MM.1S (cell line): ENCODE measurements at regions not wholly inside any gene's neighbourhood (a gene's known extent, or its start where the extent isn't known, plus 50 kb on each side); places are given as distances from the start of the nearest gene placed in this dataset.
"Not testable (repeated sequence)": the region's sequence is repeated elsewhere in the genome, so short reads cannot be mapped to it uniquely, and the experiment has no call there.

Source experiments
- DNase-seq: peaks from one replicate; pipeline ENCODE4 v3.0.0-alpha.2; 2015
- H2AFZ ChIP-seq: fragments of 300-600 bp; sonication (generic); 2 replicates; pipeline ENCODE4 v1.6.0; 2016; ENCODE audit warnings: antibody characterized with exemption, low read length
- H3F3A ChIP-seq: fragments of 300-600 bp; sonication (generic); 2 replicates; pipeline ENCODE4 v1.6.1; 2016; ENCODE audit warnings: mild to moderate bottlenecking, antibody characterized with exemption, low read length, moderate library complexity, mixed read lengths; ENCODE audit not compliant: insufficient read depth
- H3K27ac ChIP-seq: fragments of 300-600 bp; sonication (generic); 2 replicates; pipeline ENCODE4 v1.5.1; 2016; ENCODE audit warnings: mild to moderate bottlenecking, low read length
- H3K27me3 ChIP-seq: fragments of 300-600 bp; sonication (generic); replicated peaks from 2 replicates; pipeline ENCODE4 v1.6.0; 2016; ENCODE audit warnings: low read length; ENCODE audit not compliant: insufficient read depth
- H3K36me3 ChIP-seq: fragments of 300-600 bp; sonication (generic); replicated peaks from 2 replicates; pipeline ENCODE4 v1.6.1; 2016; ENCODE audit warnings: mild to moderate bottlenecking, low read length, mixed read lengths; ENCODE audit not compliant: insufficient read depth
- H3K4me1 ChIP-seq: fragments of 300-600 bp; sonication (generic); 2 replicates; pipeline ENCODE4 v1.6.1; 2016; ENCODE audit warnings: low read length, mixed read lengths
- H3K4me2 ChIP-seq: fragments of 300-600 bp; sonication (generic); 2 replicates; pipeline ENCODE4 v1.6.0; 2016; ENCODE audit warnings: low read depth, low read length
- H3K4me3 ChIP-seq: fragments of 300-600 bp; sonication (generic); 2 replicates; pipeline ENCODE4 v1.5.1; 2016; ENCODE audit warnings: low read length, mixed read lengths
- H3K79me2 ChIP-seq: fragments of 300-600 bp; sonication (generic); 2 replicates; pipeline ENCODE4 v1.6.1; 2016; ENCODE audit warnings: mixed run types, low read length, mixed read lengths
- H3K9ac ChIP-seq: fragments of 300-600 bp; sonication (generic); 2 replicates; pipeline ENCODE4 v1.6.1; 2016; ENCODE audit warnings: low read length, mixed read lengths
- H3K9me2 ChIP-seq: fragments of 300-600 bp; sonication (generic); replicated peaks from 2 replicates; pipeline ENCODE4 v1.6.1; 2016; ENCODE audit warnings: mild to moderate bottlenecking, low read length, mixed read lengths; ENCODE audit not compliant: insufficient read depth
- H3K9me3 ChIP-seq: fragments of 300-600 bp; sonication (generic); replicated peaks from 2 replicates; pipeline ENCODE4 v1.6.1; 2016; ENCODE audit warnings: mild to moderate bottlenecking, low read length, mixed read lengths; ENCODE audit not compliant: insufficient read depth
- H4K20me1 ChIP-seq: fragments of 300-600 bp; sonication (generic); 2 replicates; pipeline ENCODE4 v1.6.1; 2016; ENCODE audit warnings: mild to moderate bottlenecking, low read length, moderate library complexity, mixed read lengths; ENCODE audit not compliant: insufficient read depth
- CTCF ChIP-seq: fragments of 300-600 bp; sonication (generic); IDR thresholded peaks from 2 replicates; pipeline ENCODE4 v1.5.1; 2016; ENCODE audit warnings: antibody characterized with exemption, low read length, mixed read lengths
- EZH2 ChIP-seq: fragments of 300-600 bp; sonication (generic); optimal IDR thresholded peaks from 2 replicates; pipeline ENCODE3; 2017; ENCODE audit warnings: low read depth, mild to moderate bottlenecking, antibody characterized with exemption, low read length, mixed read lengths
- EZH2phosphoT487 ChIP-seq: fragments of 300-600 bp; sonication (generic); IDR thresholded peaks from 2 replicates; pipeline ENCODE4 v1.6.1; 2018; ENCODE audit warnings: antibody characterized with exemption, low read length

GRCh38 chr3:193157051-193157450 lies 84.0 kb upstream of the PLAAT1 start:
- H3K36me3 ChIP-seq: no peaks in the 10 kb centered on the region
- H3F3A ChIP-seq: no peaks in the 10 kb centered on the region
- no peak for TF ChIP-seq EZH2
- no peak for TF ChIP-seq EZH2phosphoT487
- no peak overlapping the region for H3K9ac ChIP-seq
- no peaks in the 10 kb centered on the region for H3K27me3 ChIP-seq
- H3K4me1 ChIP-seq: no peaks in the 10 kb centered on the region
- H3K9me3 ChIP-seq: no peaks in the 10 kb centered on the region
- no peaks in the 10 kb centered on the region for H4K20me1 ChIP-seq
- H3K4me2 ChIP-seq: no peak overlapping the region
- no peaks in the 10 kb centered on the region for H3K79me2 ChIP-seq
- no peak overlapping the region for H3K27ac ChIP-seq
- H3K4me3 ChIP-seq: no peak overlapping the region
- no peak for DNase-seq
- no peaks in the 10 kb centered on the region for H3K9me2 ChIP-seq
- no peak overlapping the region for H2AFZ ChIP-seq

- Histone ChIP-seq H3K79me2 (no peaks in the 10 kb centered on the region), H3K4me2 (no peak overlapping the region), H3K4me1 (no peaks in the 10 kb centered on the region), H3K9me3 (no peaks in the 10 kb centered on the region), H3K27me3 (no peaks in the 10 kb centered on the region), H3K27ac (no peak overlapping the region), H3K4me3 (no peak overlapping the region), H3K9ac (no peak overlapping the region), H3K9me2 (no peaks in the 10 kb centered on the region), H3K36me3 (no peaks in the 10 kb centered on the region), H3F3A (no peaks in the 10 kb centered on the region), H4K20me1 (no peaks in the 10 kb centered on the region), H2AFZ (no peak overlapping the region)
- TF ChIP-seq EZH2phosphoT487 (no peak), CTCF (no peak), EZH2 (no peak)
- DNase-seq: no peak
These were observed 75.4 kb upstream of the PLAAT1 start for GRCh38 chr3:193165431-193166120.

- Histone ChIP-seq H2AFZ (no peak overlapping the region), H3K9me3 (no peaks in the 10 kb centered on the region), H3K79me2 (no peaks in the 10 kb centered on the region), H3K9me2 (no peaks in the 10 kb centered on the region), H3K4me2 (no peak overlapping the region), H3K9ac (no peak overlapping the region), H3F3A (no peaks in the 10 kb centered on the region), H3K27ac (no peak overlapping the region), H3K27me3 (no peaks in the 10 kb centered on the region), H3K4me3 (no peak overlapping the region), H3K4me1 (no peaks in the 10 kb centered on the region), H4K20me1 (no peaks in the 10 kb centered on the region), H3K36me3 (no peaks in the 10 kb centered on the region)
- TF ChIP-seq CTCF (no peak), EZH2phosphoT487 (no peak), EZH2 (no peak)
- no peak for DNase-seq
These were observed 72.1 kb upstream of the PLAAT1 start for GRCh38 chr3:193168931-193169330.

- Histone ChIP-seq H3K27me3 (no peaks in the 10 kb centered on the region), H3K9me3 (no peaks in the 10 kb centered on the region), H3K4me2 (no peak overlapping the region), H4K20me1 (no peaks in the 10 kb centered on the region), H2AFZ (no peak overlapping the region), H3K9ac (no peak overlapping the region), H3K27ac (no peak overlapping the region), H3K4me3 (no peak overlapping the region), H3K36me3 (no peaks in the 10 kb centered on the region), H3K79me2 (no peaks in the 10 kb centered on the region), H3K4me1 (no peaks in the 10 kb centered on the region), H3K9me2 (no peaks in the 10 kb centered on the region), H3F3A (no peaks in the 10 kb centered on the region)
- TF ChIP-seq EZH2 (no peak), EZH2phosphoT487 (no peak), CTCF (no peak)
- DNase-seq: no peak
These were observed 66.9 kb upstream of the PLAAT1 start for GRCh38 chr3:193174140-193174539.

- H4K20me1 ChIP-seq, H3K27me3 ChIP-seq, H3F3A ChIP-seq, H3K27ac ChIP-seq, H3K9me3 ChIP-seq, H3K36me3 ChIP-seq, H3K79me2 ChIP-seq, DNase-seq, H3K4me2 ChIP-seq, H2AFZ ChIP-seq, H3K9me2 ChIP-seq, H3K9ac ChIP-seq, H3K4me3 ChIP-seq, H3K4me1 ChIP-seq: not testable (repeated sequence)
These were observed 61.5 kb upstream of the PLAAT1 start for GRCh38 chr3:193179332-193180012.
